SK-N-DZ (cell line): ENCODE measurements at regions not wholly inside any gene's neighbourhood (a gene's known extent, or its start where the extent isn't known, plus 50 kb on each side); places are given as distances from the start of the nearest gene placed in this dataset.

Source experiments
- DNase-seq: peaks from one replicate; pipeline ENCODE4 v3.0.0-alpha.2; 2015; ENCODE audit warnings: low spot score

DNA sequence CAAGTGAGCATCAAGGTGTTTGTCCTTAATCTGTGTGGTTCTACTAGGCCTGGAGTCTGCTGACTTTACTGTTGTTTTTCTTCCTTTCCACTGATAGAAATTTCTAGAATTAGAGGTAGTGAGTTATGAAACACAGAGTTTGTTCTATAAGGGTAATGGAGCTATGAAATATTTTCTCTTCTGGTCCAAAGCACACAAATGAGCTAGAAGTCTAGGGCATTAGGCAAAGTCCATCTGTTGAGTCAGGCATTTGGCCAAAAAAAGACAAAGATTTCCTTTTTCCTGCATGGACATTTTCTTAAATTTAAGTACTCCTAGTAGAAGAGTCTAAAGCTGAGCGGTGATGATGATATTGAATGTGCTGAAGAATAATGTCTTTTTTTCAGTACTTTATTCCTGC is 174.3 kb upstream of the STXBP5 start:
- DNase-seq, result no peak

DNA sequence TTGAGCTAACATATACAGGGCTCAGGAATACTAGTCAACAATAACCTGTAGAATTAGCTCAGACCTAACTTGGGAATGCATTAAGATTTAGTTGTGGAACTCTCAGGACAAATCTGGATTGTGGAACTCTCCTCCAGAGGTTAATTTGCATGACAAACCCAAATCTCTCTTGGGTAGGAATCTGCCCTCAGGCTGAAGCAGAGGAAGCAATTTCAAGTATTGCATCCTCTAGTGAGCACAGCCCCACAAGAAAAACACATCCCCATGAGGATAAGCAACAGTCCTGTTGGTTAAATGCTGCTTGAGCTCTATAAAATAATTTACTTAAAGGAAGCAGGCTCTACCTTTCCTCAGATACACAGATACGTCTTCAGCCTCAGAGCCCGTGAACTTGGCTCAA is 170.9 kb upstream of the STXBP5 start:
- DNase-seq, result no peak

DNA sequence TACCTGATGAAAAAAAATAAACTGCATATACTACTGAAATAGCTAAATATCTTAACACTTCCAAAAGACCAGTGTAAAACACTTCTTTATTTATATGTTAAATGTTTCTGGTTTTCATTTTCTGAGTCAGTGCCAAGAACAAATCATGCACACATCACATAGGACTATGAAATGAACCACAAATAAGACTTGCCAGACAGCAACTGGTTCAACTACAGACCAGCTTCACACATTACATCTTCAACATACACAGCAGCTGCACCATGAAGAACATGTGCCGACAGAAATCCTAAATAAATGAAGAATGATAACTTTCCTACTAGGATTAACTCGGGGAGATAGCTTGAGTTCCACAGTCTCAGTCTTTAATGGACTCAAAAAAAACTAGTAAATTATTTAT is 168.3 kb upstream of the STXBP5 start:
- no peak for DNase-seq

DNA sequence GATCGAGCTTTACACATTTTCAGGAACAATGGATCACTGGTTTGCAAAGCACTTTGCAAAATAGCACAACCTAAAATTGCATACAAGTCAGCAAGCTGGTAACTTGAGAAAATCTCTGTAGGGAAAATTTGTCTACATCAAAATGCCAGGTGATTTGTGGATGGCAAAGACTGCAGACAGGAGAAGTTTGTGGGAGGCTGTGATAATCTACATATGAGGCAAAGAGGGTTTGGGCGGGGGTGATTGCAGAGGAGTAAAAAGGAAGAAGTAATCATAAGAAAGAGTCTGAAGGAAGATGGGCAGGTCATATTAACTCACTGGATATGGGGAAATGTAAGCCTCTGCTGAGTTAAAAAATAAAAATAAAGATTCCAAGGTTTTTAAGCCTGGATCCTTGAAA is 166.3 kb upstream of the STXBP5 start:
- DNase-seq, result no peak

DNA sequence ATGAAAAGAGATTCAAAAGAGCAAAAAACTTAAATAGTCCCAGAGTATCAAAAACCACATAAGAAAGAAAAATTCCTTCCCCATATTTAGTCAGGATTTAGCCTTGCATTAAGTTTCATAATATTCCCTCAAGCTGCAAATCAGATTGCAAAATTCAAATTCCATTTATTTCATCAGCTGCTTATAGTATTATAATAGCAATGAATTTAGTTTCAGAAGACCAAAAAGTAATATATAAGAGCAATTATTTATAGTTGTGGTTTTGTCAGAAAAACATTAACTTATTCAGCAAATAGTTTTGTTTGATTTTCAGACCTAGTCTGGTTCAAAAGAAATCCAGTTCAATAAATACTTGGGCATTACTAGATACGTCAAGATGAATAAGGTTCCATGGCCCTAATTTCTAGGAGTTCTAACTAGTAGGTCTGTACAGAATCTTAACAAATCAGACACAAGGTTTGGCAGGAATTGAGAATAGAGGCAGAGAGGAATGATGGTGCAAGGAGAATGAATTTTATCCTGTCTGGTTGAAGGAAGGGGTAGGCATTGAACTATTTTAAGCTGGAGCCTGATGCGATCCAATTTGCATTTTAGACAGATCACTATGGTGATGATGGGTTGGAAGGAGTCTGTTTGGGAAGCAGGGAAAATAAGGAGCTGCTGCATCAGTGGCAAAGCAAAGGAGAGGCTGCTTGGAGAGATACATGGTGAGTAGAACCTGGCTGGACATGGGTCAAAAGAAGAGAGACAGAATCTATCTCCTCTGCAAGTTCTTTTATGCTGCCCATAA is 163.9 kb upstream of the STXBP5 start:
- DNase-seq, result no peak

DNA sequence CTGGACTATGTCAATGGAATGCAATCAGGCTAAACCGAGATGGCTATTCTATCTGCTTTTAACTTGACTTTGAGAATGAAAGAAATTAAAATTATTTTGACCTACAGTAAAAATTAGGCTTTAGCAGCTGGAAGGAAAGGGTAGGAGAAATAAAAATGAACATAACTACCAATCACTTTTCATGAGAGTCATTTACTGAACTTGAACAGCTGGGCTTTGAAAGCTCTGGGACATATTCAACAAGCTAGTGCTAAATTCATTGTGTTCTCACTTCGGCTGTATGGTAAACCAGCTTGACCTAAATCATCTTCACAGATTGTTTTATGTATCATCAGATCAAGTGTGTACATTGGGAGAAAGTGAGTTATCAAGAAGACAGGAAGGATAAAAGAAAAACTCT is 161.5 kb upstream of the STXBP5 start:
- peak; percentile 75 for DNase-seq

DNA sequence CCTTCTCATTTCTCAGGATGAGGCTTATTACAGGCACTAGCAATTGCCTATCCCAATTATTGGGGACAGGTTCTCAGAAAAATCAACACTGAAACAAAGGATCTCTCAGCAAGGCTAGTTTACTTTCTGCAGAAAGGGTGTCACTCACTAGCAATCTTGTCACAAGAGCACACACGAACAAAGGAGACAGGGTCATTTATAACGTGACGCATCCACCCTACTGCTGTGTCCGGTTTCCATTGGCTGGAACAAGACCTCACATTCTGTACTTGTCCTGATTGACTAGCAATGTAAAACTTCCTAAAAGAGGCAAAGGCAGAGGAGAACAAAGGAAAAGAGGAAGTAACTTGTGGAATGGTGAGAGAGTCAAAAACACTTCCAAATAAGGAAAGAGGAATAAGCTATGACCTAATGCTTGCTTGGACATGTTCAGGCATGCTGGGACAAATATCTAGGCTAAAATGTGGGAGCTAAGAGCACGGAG is 160.2 kb upstream of the STXBP5 start:
- DNase-seq, result no peak

DNA sequence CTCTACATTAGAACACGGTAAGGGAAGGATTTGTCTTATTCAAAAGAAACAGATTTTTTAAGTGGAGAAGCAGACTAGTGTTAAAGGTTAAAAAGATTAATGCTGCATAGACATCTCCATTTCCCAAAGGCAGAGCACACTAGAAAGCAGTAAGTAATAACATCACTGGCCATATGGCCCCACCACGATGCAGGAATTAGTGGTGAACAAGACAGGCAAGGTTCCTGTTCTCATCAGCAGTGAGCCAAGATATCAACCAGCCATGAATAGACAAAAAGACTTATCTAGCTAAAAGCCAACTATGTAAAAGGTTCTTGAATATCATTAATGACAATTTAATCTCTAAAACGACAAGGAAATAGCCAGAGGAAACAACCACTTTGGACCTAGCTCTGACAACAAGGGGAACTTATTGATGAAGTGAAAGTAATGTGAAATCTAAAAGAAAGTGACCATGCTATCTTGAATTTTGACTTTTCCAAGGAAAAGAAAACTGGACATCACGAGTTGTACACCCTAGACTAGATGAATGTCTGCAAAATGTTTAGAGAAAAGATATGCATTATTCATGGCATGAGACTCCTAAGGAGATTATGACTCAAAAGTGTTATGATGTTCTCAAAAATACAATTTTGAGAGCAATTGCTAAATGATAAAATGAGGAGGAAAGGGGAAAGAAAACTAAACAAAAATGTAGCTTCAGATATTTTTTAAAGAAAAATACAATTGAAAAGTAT is 157.9 kb upstream of the STXBP5 start:
- DNase-seq, result peak; percentile 36

DNA sequence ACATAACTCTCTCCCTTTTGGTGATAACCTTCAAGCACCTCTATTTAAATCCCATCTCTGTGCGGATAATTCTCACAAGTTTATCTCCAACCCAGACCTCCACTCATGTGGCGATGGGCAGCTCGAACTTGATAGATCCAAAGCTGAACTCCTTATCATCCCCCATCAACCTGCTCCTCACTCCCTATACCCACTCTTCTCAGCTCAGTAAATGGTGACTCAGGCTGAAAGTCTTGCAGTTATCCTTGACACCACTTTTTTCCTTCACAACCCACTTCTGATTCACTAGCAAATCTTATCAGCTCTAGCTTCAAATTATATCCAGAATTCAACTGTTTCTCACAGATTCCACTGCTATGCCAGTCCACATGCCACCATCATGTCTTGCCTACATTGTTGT is 155.3 kb upstream of the STXBP5 start:
- DNase-seq, result no peak

DNA sequence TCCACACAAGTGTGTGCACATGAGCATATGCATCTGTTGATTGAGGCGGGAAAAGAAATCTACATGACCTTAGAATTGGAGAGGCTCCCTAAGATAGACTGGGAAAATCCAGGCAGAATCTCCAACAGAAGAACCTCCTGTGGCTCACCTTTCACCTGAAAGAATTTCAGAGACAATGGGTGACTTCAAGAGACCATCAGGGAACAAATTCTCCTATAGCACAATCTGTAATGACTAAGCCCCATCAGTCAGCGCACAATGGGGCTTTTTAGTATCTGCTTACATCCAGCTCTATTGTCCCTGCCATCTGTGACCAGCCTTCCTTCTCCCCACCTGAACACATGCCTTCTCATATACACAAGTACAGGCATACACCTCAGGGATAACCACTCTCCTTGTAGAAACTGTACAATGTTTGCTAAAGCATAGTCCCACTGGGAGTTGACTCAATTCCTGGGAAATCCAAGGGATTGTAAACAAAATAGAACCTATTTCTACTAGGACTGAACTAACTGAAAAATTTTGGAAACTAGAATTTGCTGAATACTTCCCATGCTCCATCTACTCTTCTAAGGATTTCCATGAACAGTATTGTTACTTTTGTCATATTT is 150.8 kb upstream of the STXBP5 start:
- DNase-seq, result no peak

DNA sequence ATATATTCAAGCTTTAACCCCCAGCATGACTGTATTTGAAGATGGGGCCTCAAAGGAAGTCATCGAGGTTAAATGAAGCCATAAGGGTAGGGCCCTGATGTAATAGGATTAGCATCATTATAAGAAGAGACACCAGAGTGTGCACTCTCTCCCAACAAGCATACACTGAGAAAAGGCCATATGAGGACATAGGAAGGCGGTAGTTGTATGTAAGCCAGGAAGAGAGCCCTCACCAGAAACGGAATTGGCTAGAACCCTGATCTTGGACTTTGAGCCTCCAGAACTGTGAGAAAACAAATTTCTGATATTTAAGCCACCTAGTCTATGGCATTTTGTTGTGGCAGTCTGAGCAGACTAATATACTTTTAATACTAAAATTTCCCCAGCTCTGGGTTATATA is 150.1 kb upstream of the STXBP5 start:
- no peak for DNase-seq

DNA sequence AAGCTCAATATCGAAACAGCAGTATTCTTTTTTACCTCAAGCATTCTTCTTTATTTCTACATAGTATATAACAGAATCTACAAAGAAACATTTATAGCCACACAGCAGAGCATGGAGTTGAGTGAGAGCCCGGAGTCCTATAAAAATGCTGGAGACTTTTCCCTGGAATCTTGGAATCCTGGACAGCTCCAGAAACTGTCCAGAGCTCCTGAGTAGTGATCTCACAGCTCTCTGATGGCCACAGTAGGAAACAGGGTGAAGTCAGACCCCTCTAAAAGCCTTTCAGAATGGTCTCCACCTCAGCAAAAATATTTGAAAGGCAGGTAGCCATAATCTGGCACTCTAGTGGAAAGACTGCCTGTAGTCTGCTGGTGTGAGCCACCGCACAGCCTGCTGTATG is 149.3 kb upstream of the STXBP5 start:
- no peak for DNase-seq

DNA sequence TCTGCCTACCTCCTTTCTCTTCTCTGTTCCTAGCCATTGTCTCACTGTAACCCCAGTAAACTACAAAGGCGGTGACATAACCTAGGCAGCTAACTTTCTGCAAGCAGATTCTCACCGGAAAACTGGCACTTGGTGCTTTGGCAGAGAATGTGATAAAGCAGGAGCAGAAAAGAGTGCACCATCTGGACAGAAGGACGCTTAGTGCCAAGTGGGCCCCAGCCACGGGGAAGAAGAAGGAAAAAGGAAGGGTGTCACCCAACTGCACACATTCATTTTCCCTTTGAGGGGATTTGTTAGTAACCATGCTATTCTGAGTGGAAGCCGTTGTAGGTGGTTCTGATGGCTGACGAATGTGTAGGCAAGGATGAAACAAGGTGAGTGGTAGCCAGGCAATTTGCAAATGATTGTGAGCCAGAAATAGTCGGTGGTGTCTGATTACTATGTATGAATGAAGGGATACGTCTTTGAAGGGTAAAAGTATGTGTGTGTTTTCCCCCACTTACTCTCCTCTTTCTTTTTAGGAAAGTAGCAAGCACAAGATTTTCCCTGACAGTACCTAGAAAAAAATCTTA is 148.3 kb upstream of the STXBP5 start:
- DNase-seq, result no peak

DNA sequence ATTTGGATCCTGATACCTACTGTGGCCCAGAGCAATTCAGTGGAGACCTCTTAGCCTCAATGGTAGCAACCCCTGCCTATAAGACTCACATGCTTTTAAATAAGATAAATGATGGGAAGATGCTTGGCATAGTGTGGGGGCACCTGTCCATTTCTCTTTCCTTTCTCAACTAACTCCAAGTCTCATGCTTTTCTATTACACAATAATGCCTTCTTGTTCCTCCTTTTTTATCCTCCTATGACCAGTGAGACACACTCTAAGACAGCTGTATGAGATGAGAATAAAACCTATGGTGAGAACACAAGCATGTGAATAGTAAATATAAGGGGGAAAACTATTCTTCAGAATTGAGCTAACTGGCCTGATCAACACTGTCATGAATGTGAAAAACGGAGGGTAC is 147.0 kb upstream of the STXBP5 start:
- no peak for DNase-seq

DNA sequence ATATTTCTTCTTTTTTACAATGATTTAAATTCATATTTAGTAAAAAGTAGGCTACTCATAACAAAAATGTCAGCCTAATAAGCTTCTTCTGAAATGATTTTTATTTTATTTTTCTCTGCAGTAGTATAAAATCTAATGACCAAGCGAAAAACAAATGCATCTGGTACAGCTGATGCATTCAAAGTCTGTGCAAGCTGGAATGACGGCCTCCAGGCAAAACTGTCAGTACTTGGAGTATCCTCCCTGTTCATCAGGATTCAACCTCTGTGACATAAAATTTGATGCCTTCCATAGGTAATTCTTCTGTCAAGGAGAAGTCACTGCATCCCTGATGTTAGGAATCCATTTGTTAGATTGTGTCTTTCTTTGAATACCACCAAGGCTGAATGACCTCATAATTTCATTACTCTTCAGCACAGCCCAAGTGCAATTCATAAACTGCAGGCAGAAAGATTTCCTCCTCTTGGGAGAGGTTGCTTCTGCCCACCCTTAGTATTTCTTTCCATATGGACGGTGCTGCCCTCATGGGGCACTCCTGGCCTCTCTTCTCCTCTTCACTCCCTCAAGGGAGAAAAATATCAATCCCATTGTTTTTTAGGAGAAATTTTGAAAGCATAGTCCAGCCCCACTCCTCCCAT is 146.4 kb upstream of the STXBP5 start:
- peak; percentile 17 for DNase-seq

DNA sequence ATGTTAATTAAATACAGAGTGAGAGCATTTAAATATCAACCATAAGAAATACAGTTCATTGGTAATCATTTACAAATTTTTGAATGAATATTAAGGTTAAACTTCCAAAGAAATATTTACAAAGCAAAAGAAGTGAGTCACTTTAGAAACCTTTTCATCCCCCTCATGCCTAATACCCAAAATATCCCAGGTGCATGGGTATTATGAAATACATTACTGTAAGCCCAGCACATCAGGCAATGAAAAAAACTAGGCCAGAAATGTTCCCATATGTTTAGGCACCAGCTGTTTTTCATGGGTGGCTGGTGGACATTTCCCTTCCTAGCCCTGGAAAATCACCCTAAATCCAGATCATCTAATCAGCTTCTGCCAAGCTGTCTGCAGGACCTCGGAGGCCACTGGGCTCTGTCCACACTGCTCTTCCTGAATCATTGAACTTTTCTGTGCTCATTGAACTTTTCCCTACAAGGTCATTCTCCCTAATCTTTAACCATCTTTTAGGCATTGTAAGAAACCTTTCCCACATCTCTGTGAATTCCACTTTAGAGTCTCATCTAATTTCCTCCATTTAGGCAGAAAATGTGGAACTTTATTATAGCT is 145.3 kb upstream of the STXBP5 start:
- DNase-seq, result no peak

DNA sequence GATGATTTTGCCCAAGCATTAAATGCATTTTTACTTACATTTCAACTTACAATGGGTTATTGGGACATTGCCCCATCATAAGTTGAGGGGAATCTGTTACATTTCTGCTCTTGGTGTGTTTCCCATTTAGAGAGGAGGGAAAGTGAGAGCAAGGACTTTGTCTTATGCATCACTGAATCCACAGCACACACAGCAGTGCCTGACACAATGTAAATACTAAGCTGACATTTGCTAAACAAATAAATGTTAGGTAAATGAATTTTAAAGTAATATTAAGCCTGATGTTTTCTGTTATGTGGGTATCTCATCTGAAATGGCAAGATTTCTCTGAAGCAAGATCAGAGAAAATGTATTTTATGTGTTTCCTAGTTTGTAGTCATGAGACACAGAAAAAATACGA is 143.6 kb upstream of the STXBP5 start:
- no peak for DNase-seq

DNA sequence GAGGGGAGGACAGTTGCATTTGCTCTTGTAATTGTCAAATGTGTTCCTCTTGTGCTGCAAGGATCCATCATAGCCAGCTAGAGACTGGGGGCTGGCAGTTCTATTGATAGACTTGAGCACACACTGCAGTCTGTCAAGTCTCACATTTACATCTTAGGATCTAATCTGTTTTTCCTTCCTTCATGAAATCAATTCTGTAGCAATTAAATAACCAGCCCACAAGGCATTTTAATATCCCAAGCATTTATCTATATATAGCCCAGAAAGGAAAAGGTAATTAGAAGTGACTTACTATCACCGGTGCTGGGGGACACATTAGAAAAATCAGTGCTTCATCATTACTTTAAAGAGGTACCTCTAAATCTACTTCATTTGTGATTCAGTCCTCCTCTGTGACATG is 143.0 kb upstream of the STXBP5 start:
- peak; percentile 19 for DNase-seq

DNA sequence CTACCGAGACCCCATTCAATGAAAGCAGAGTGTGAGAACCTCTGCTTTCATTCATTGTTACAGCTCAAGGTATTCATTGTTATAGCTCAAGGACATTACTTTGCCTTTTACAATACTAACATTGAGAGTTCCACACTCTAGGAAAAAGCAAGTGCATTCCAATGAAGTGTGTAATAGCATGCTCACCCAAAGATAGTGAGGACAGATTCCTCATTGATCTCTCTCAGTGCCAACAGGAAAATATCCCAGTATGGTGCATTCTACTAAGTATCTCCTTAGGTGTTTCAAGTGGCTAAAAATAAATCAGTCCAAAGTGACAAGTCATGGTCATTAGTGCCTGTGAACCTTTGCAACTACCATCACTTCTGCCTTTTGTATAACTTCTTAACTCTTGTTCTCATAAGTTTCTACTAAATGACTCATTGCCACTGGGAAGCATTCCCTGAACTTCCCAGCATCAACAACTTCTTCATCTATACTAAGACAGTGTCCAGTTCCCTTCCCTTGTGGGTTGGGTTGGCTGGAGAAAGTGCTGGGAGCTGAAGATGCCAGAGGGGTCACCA is 140.7 kb upstream of the STXBP5 start:
- no peak for DNase-seq

DNA sequence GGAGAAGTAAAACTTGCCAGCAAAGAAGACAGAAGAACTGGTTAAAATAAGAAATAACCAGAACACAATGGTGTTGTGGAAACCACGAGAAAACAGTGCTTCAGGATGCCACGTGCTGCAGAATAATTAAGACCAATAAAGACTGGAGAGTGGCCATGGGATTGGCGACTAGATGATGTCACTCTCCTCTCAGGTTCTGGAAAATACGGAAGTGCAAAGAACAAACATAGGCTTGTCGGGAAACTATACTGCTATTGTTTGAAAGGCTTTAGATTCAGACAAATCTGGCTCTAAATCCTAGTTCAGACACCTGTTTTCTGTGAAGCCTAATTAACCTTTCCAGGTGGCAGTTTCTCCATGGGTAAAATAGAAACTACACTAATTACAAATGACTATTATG is 138.4 kb upstream of the STXBP5 start:
- DNase-seq, result no peak

DNA sequence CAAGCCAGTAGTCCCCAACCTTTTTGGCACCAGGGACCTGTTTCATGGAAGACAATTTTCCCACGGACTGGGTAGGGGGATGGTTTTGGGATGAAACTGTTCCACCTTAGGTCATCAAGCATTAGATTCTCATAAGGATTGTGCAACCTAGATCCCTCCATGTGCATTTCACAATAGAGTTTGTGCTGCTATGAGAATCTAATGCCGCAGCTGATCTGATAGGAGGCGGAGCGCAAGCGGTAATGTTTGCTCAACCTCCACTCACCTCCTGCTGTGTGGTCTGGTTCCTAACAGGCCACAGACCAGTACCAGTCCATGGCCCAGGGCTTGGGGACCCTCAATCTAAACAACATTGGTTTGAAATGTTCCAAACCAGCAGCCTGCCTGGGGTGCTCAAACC is 137.0 kb upstream of the STXBP5 start:
- DNase-seq, result no peak
